ENCODE measurements at regions not wholly inside any gene's neighbourhood (a gene's known extent, or its start where the extent isn't known, plus 50 kb on each side); places are given as distances from the start of the nearest gene placed in this dataset.
"Not testable (repeated sequence)": the region's sequence is repeated elsewhere in the genome, so short reads cannot be mapped to it uniquely, and the experiment has no call there.

DNA sequence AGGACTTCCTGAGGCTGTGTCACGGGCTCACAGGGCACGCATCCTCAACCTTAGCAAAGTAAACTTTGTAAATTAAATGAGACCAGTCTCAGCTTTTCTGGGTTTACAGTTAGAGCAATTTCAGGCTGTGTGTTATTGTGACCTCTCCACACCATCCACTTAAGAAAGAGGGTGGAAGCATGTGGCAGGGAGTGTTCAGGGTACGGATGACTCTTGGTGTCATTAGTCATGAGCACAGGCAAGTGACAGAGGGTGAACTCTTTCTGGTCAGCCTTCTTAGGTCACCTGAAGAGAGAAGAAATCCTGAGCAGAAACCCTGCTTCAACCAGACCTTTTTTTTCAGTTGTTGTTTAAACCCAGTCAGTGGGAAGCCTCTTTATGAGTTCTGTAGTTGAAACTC lies 207.9 kb downstream of the ICOS start:
- Mint-ChIP-seq H3K4me3 (ENCODE audit: unreplicated experiment) (no peak overlapping the region), H3K27ac (ENCODE audit: unreplicated experiment) (no peak overlapping the region), H3K36me3 (ENCODE audit: low read depth, unreplicated experiment) (no peaks in the 10 kb centered on the region), H3K27me3 (ENCODE audit: unreplicated experiment) (no peaks in the 10 kb centered on the region), H3K9me3 (ENCODE audit: unreplicated experiment) (no peaks in the 10 kb centered on the region), H3K4me1 (ENCODE audit: unreplicated experiment) (peaks cover 4% of the 10 kb centered on the region)
- no peak for DNase-seq (ENCODE audit: low spot score)
- TF ChIP-seq, protein P1, sequence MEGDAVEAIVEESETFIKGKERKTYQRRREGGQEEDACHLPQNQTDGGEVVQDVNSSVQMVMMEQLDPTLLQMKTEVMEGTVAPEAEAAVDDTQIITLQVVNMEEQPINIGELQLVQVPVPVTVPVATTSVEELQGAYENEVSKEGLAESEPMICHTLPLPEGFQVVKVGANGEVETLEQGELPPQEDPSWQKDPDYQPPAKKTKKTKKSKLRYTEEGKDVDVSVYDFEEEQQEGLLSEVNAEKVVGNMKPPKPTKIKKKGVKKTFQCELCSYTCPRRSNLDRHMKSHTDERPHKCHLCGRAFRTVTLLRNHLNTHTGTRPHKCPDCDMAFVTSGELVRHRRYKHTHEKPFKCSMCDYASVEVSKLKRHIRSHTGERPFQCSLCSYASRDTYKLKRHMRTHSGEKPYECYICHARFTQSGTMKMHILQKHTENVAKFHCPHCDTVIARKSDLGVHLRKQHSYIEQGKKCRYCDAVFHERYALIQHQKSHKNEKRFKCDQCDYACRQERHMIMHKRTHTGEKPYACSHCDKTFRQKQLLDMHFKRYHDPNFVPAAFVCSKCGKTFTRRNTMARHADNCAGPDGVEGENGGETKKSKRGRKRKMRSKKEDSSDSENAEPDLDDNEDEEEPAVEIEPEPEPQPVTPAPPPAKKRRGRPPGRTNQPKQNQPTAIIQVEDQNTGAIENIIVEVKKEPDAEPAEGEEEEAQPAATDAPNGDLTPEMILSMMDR (IDR thresholded peaks at IDR 0.05; ENCODE audit: unreplicated experiment), result no peak

DNA sequence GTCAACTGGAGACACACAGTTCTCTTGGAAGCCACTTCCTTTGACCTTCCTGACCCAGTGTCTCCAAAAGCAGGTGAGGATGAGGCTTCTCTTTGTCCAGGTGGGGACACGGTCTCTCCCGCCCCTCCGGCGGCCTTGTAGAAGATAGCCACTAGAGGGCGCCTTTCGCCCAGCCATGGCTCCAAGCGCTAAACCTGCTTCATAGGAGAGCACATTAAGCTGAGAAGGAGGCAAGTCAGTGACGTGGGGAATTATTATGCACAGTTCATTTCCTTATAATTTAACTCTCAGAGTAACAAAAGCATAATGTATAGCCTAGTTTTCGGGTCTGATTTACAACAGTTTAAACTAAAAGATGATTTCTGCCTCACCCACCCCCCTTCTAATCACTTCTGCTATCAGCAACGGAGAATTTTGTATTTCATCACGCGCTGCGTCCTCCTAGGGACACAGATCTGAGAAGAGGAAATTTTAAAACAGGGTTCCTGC lies 208.7 kb downstream of the ICOS start:
- no peak overlapping the region for H3K4me3 Mint-ChIP-seq (ENCODE audit: unreplicated experiment)
- no peaks in the 10 kb centered on the region for H3K9me3 Mint-ChIP-seq (ENCODE audit: unreplicated experiment)
- DNase-seq (ENCODE audit: low spot score), result peak; percentile 82
- H3K4me1 Mint-ChIP-seq (ENCODE audit: unreplicated experiment), result peaks cover 4% of the 10 kb centered on the region
- no peak overlapping the region for H3K27ac Mint-ChIP-seq (ENCODE audit: unreplicated experiment)
- TF ChIP-seq, protein P1 (IDR thresholded peaks at IDR 0.05; ENCODE audit: unreplicated experiment), result peak; percentile 90
- H3K36me3 Mint-ChIP-seq (ENCODE audit: low read depth, unreplicated experiment), result no peaks in the 10 kb centered on the region
- H3K27me3 Mint-ChIP-seq (ENCODE audit: unreplicated experiment), result no peaks in the 10 kb centered on the region

DNA sequence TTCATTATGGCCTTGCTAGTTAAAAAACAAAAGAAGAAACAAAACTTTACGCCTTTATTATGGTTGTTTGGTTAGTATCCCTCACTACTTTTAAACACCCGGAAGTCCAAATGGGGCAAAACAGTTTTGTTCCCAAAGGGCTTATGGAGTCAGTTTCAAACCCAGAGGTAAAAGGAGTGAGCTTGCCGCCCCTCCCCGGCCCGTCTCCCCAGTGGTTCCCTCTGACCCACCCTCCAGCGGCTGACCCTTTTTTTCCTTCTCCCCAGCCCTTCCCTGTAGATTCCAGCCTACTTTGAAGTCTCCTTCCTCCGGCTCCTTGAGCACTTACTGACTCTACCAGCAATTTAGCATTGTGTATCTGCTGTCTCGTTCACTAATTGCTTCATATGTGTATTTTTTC lies 209.2 kb downstream of the ICOS start:
- H3K36me3 Mint-ChIP-seq (ENCODE audit: low read depth, unreplicated experiment), result no peaks in the 10 kb centered on the region
- no peaks in the 10 kb centered on the region for H3K9me3 Mint-ChIP-seq (ENCODE audit: unreplicated experiment)
- peaks cover 4% of the 10 kb centered on the region for H3K4me1 Mint-ChIP-seq (ENCODE audit: unreplicated experiment)
- TF ChIP-seq, protein P1 (IDR thresholded peaks at IDR 0.05; ENCODE audit: unreplicated experiment), result no peak
- H3K4me3 Mint-ChIP-seq (ENCODE audit: unreplicated experiment), result no peak overlapping the region
- DNase-seq (ENCODE audit: low spot score), result no peak
- H3K27me3 Mint-ChIP-seq (ENCODE audit: unreplicated experiment), result no peaks in the 10 kb centered on the region
- H3K27ac Mint-ChIP-seq (ENCODE audit: unreplicated experiment), result no peak overlapping the region

DNA sequence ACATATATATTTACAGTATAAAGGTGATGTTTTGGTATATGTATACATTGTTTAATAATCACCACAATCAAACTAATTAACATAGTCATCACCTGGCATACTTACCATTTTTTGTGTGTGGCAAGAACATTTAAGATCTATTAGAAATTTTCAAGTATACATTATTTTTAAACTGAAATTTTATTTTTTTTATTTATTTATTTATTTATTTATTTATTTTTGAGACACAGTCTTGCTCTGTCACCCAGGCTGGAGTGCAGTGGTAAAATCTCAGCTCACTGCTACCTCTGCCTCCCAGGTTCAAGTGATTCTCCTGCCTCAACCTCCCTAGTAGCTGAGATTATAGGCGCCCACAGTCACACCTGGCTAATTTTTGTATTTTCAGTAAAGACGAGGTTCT lies 210.5 kb downstream of the ICOS start:
- H3K9me3 Mint-ChIP-seq (ENCODE audit: unreplicated experiment); H3K36me3 Mint-ChIP-seq (ENCODE audit: low read depth, unreplicated experiment); H3K4me3 Mint-ChIP-seq (ENCODE audit: unreplicated experiment); DNase-seq (ENCODE audit: low spot score); H3K27ac Mint-ChIP-seq (ENCODE audit: unreplicated experiment); H3K4me1 Mint-ChIP-seq (ENCODE audit: unreplicated experiment); H3K27me3 Mint-ChIP-seq (ENCODE audit: unreplicated experiment): not testable (repeated sequence)

DNA sequence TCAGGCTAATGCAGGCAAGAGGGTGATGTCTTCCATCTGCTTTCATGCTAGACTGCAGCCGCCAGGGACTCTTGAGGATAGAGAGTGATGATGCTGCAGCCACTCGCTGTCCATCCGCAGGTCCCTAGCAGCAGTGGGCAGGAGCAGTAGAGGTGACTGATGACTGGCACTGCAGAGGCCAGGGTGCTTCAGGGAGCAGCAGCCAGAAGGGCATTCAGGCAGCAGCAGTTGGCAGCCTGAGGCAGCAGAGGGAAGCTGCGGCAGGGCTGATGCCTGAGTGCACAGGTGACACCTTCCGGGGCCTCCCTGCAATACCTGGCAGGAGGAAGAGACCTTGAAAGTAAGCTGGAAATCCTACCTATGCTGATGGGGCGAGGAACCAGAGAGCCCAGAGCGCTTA lies 214.2 kb downstream of the ICOS start:
- Mint-ChIP-seq H3K4me1 (ENCODE audit: unreplicated experiment) (peaks cover 10% of the 10 kb centered on the region), H3K27ac (ENCODE audit: unreplicated experiment) (no peak overlapping the region), H3K36me3 (ENCODE audit: low read depth, unreplicated experiment) (no peaks in the 10 kb centered on the region), H3K9me3 (ENCODE audit: unreplicated experiment) (no peaks in the 10 kb centered on the region), H3K4me3 (ENCODE audit: unreplicated experiment) (no peak overlapping the region), H3K27me3 (ENCODE audit: unreplicated experiment) (no peaks in the 10 kb centered on the region)
- TF ChIP-seq, protein P1 (IDR thresholded peaks at IDR 0.05; ENCODE audit: unreplicated experiment), result no peak
- DNase-seq (ENCODE audit: low spot score), result no peak

DNA sequence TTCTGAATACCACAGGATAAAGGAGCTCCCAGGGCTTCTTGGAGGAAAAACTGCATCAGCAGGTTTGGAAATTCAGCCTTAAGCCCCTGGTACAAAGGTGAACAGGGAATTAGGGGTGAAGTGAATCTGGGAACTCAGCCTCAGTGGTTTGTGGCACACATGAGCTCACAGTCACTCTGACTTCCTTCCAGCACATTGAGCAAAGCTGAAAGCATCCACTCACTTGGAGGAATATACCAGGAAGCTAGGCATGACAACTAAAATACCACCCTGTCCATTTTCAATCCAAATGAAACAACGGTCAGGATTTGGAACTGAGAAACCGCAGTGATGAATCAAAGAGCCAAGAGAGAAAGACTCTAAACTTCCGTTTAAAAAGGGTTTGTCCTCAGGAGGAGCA lies 216.1 kb downstream of the ICOS start:
- Mint-ChIP-seq H3K36me3 (ENCODE audit: low read depth, unreplicated experiment) (no peaks in the 10 kb centered on the region), H3K9me3 (ENCODE audit: unreplicated experiment) (no peaks in the 10 kb centered on the region), H3K27me3 (ENCODE audit: unreplicated experiment) (no peaks in the 10 kb centered on the region), H3K4me3 (ENCODE audit: unreplicated experiment) (no peak overlapping the region), H3K27ac (ENCODE audit: unreplicated experiment) (no peak overlapping the region), H3K4me1 (ENCODE audit: unreplicated experiment) (peaks cover 8% of the 10 kb centered on the region)
- TF ChIP-seq, protein P1 (IDR thresholded peaks at IDR 0.05; ENCODE audit: unreplicated experiment), result no peak
- DNase-seq (ENCODE audit: low spot score), result no peak
